Endothelial cell of umbilical vein (primary cell): ENCODE measurements at regions not wholly inside any gene's neighbourhood (a gene's known extent, or its start where the extent isn't known, plus 50 kb on each side); places are given as distances from the start of the nearest gene placed in this dataset.

ENCODE experiments used
- BruUV-seq: library from RNA; stranded (reverse); fragments of 400-500 nt; replicated peaks from 2 replicates; lab custom pipeline; 2021; lab: Mats Ljungman, UMichigan
- CTCF ChIA-PET: fragments of 300-600, 350-600 bp; sonication (Branson Sonifier 250); formaldehyde crosslinking; loops from one replicate; lab custom pipeline; 2021; ENCODE audit warnings: antibody characterized with exemption, inconsistent platforms; lab: Charles Lee
- POLR2A ChIA-PET: fragments of 300-600, 350-600 bp; sonication (Branson Sonifier 250); formaldehyde crosslinking; loops from one replicate; lab custom pipeline; 2021; ENCODE audit warnings: antibody characterized with exemption, inconsistent platforms; lab: Charles Lee
- DNase-seq: peaks from one replicate; pipeline ENCODE4 v3.0.0-alpha.2; 2011; ENCODE audit warnings: low read depth, low spot score
- FAIRE-seq: peaks from 2 replicates; lab custom pipeline; 2011; peaks lifted over from hg19 to GRCh38; lab: Jason Lieb, UNC
- H2AFZ ChIP-seq: 2 replicates; pipeline ENCODE4 v1.6.0; 2012; ENCODE audit warnings: low read depth, low read length, control low read depth, inconsistent platforms
- H3K27ac ChIP-seq: 2 replicates; pipeline ENCODE4 v1.5.1; 2011; ENCODE audit warnings: low read depth, mild to moderate bottlenecking, control low read depth, low read length, moderate library complexity; ENCODE audit not compliant: insufficient read depth
- H3K27me3 ChIP-seq, 2 experiments: 2 replicates each; pipeline versions ENCODE4 v1.6.0 to v1.6.1; 2011; ENCODE audit warnings: low read length in 2 of 2, mixed read lengths in 1 of 2; ENCODE audit not compliant: control insufficient read depth in 2 of 2, insufficient read depth in 2 of 2
- H3K36me3 ChIP-seq, 2 experiments: 2 replicates in 1 of 2; 3 replicates in 1 of 2; pipeline ENCODE4 v1.5.1; 2011; ENCODE audit warnings: low read length in 2 of 2, mild to moderate bottlenecking in 1 of 2, moderate library complexity in 1 of 2; ENCODE audit not compliant: control insufficient read depth in 2 of 2, insufficient read depth in 2 of 2; ENCODE audit errors: extremely low read depth in 1 of 2
- H3K4me1 ChIP-seq: 3 replicates; pipeline ENCODE4 v1.5.1; 2011; ENCODE audit warnings: mild to moderate bottlenecking, low read length; ENCODE audit not compliant: control insufficient read depth, insufficient read depth; ENCODE audit errors: extremely low read depth
- H3K4me2 ChIP-seq: 2 replicates; pipeline ENCODE4 v1.6.1; 2011; ENCODE audit warnings: low read length, control low read depth, mixed read lengths; ENCODE audit not compliant: insufficient read depth
- H3K4me3 ChIP-seq, 3 experiments: fragments of 200-600 bp in 1 of 3; sonication (generic), shearing (Covaris generic) in 1 of 3; replicated peaks in 1 of 3; 2 replicates each; pipeline ENCODE4 v1.5.1; 2011 to 2016; ENCODE audit warnings: control low read depth in 3 of 3, low read length in 3 of 3, mild to moderate bottlenecking in 2 of 3, inconsistent platforms in 1 of 3, low read depth in 1 of 3, moderate library complexity in 1 of 3; ENCODE audit not compliant: insufficient read depth in 1 of 3
- H3K79me2 ChIP-seq: 2 replicates; pipeline ENCODE4 v1.6.0; 2012; ENCODE audit warnings: low read length, inconsistent platforms; ENCODE audit not compliant: control insufficient read depth, insufficient read depth
- H3K9ac ChIP-seq: replicated peaks from 2 replicates; pipeline ENCODE3; 2011; ENCODE audit warnings: low read length, control low read depth; ENCODE audit not compliant: insufficient read depth; ENCODE audit errors: extremely low read depth
- H3K9me1 ChIP-seq: replicated peaks from 3 replicates; pipeline ENCODE4 v1.6.0; 2011; ENCODE audit warnings: mild to moderate bottlenecking, low read length; ENCODE audit not compliant: control insufficient read depth, insufficient read depth; ENCODE audit errors: extremely low read depth
- H3K9me3 ChIP-seq: replicated peaks from 2 replicates; pipeline ENCODE4 v1.5.1; 2012; ENCODE audit warnings: low read length, inconsistent platforms; ENCODE audit not compliant: control insufficient read depth, insufficient read depth
- H4K20me1 ChIP-seq: replicated peaks from 2 replicates; pipeline ENCODE3; 2011; ENCODE audit warnings: mild to moderate bottlenecking, low read length; ENCODE audit not compliant: control insufficient read depth, insufficient read depth; ENCODE audit errors: extremely low read depth
- EZH2 ChIP-seq: IDR thresholded peaks from 2 replicates; pipeline ENCODE4 v1.6.1; 2012; ENCODE audit warnings: borderline replicate concordance, low read depth, mild to moderate bottlenecking, moderate library complexity, low read length, inconsistent platforms; ENCODE audit not compliant: severe bottlenecking
- FOS ChIP-seq: IDR thresholded peaks from 2 replicates; pipeline ENCODE4 v1.6.1; 2011; ENCODE audit warnings: mild to moderate bottlenecking, low read length, moderate library complexity, borderline replicate concordance; ENCODE audit not compliant: insufficient read depth
- GATA2 ChIP-seq: IDR thresholded peaks from 2 replicates; pipeline ENCODE4 v1.7.0; 2011; ENCODE audit warnings: low read depth, mild to moderate bottlenecking, moderate library complexity, mixed read lengths, low read length; ENCODE audit not compliant: insufficient read length, insufficient read depth
- JUN ChIP-seq: IDR thresholded peaks from 2 replicates; pipeline ENCODE4 v1.6.1; 2011; ENCODE audit warnings: borderline replicate concordance, low read depth; ENCODE audit not compliant: insufficient read length, insufficient read depth
- MYC ChIP-seq: IDR thresholded peaks from one replicate; pipeline ENCODE4 v1.6.1; 2011; ENCODE audit warnings: mild to moderate bottlenecking, low read depth, low read length
- POLR2A ChIP-seq: IDR thresholded peaks from 2 replicates; pipeline ENCODE4 v1.6.1; 2012; ENCODE audit warnings: low read depth, mild to moderate bottlenecking, control low read depth, low read length
- POLR2AphosphoS5 ChIP-seq: IDR thresholded peaks from 2 replicates; pipeline ENCODE4 v1.6.1; 2012; ENCODE audit warnings: low read depth, mild to moderate bottlenecking, control low read depth, low read length, moderate library complexity; ENCODE audit not compliant: insufficient read depth
- dilution Hi-C: fragments of 300-500 bp; cut with MboI; formaldehyde crosslinking; loops from one replicate; pipeline ENCODE4 v1.15.0; 2019; ENCODE audit warnings: low sequenced_read_pairs; ENCODE audit not compliant: extremely low pct_ligation_motif_present
- intact Hi-C: fragments of 100-400 bp; cut with micrococcal nuclease; formaldehyde crosslinking; loops from one replicate; pipeline ENCODE4 v1.10.0; 2022
- TF ChIP-seq, protein P1 (sequence below), 2 donors: IDR thresholded peaks; 1 replicate in 1 of 2; 2 replicates in 1 of 2; pipeline ENCODE4 v1.5.1; 2011; ENCODE audit warnings: low read length in 2 of 2, mild to moderate bottlenecking in 2 of 2, moderate library complexity in 2 of 2, control low read depth in 1 of 2, inconsistent platforms in 1 of 2, low read depth in 1 of 2; ENCODE audit not compliant: insufficient read depth in 1 of 2; ENCODE audit errors: extremely low read depth in 1 of 2
- TF ChIP-seq, protein P2 (sequence below): IDR thresholded peaks from 2 replicates; pipeline ENCODE4 v1.6.1; 2011; ENCODE audit not compliant: insufficient read depth, insufficient read length

DNA sequence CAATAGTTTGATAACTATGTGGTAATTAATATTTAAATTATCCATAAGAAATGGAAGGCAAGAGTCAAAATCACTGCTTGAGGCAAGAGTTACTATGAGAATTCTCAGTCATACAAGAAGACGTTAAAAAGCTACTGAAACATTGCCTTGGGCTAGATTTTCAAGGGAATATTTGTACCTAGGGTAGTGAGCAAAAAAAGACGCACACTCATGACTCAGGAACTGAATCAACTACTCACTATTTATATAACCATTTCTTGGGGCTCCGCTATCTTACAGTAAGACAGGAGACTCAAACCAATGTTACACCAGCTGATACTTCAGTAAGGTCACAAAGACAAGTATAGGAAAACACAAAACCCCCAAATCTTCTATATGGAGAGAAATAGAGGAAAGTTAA, 151.5 kb upstream of the RNPC3 start:
- Histone ChIP-seq H2AFZ (no peak overlapping the region), H3K4me1 (no peaks in the 10 kb centered on the region), H4K20me1 (no peaks in the 10 kb centered on the region), H3K9me3 (no peaks in the 10 kb centered on the region), H3K9me1 (no peaks in the 10 kb centered on the region), H3K27ac (no peak overlapping the region), H3K4me3 (no peak overlapping the region), H3K9ac (no peak overlapping the region), H3K79me2 (no peaks in the 10 kb centered on the region), H3K27me3 (no peaks in the 10 kb centered on the region), H3K4me2 (no peak overlapping the region), H3K36me3 (no peaks in the 10 kb centered on the region)
- ChIA-PET CTCF (interaction anchor here (1.3 kb wide), 1 partner anchor 87 kb away, joined by 3 read pairs; no protein-coding TSS in a partner anchor), POLR2A (no interaction called here)
- no peak for DNase-seq
- FAIRE-seq: no peak
- intact Hi-C loops: no loop called here
- BruUV-seq: no TSS peak
- dilution Hi-C loops: no loop called here
- no peak for TF ChIP-seq GATA2

DNA sequence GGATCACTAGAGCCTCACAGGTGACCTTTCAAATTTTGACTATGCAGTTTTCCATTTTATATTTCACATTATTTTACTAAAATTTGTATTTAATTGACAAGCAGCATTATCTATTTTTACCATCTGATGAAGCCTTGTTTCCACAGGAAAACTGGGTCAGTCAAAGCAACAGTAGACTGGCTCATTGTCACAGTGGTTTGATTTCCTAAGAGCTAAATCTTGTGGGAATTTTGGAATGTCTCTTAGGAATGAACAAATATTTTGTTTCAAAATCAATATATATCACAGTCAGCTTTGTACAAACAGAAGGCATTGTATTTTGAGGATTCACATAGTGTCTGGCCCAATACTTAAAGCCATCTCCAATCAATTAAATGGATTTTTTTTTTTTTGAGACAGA, 152.6 kb upstream of the RNPC3 start:
- no peaks in the 10 kb centered on the region for H3K36me3 ChIP-seq
- no peak overlapping the region for H3K4me2 ChIP-seq
- no peak overlapping the region for H3K9ac ChIP-seq
- no peak overlapping the region for H2AFZ ChIP-seq
- dilution Hi-C loops (no loop called here), intact Hi-C loops (no loop called here)
- ChIA-PET POLR2A (no interaction called here), CTCF (no interaction called here)
- H3K79me2 ChIP-seq: no peaks in the 10 kb centered on the region
- H4K20me1 ChIP-seq: no peaks in the 10 kb centered on the region
- DNase-seq: no peak
- H3K4me1 ChIP-seq: no peaks in the 10 kb centered on the region
- TF ChIP-seq, protein P1, sequence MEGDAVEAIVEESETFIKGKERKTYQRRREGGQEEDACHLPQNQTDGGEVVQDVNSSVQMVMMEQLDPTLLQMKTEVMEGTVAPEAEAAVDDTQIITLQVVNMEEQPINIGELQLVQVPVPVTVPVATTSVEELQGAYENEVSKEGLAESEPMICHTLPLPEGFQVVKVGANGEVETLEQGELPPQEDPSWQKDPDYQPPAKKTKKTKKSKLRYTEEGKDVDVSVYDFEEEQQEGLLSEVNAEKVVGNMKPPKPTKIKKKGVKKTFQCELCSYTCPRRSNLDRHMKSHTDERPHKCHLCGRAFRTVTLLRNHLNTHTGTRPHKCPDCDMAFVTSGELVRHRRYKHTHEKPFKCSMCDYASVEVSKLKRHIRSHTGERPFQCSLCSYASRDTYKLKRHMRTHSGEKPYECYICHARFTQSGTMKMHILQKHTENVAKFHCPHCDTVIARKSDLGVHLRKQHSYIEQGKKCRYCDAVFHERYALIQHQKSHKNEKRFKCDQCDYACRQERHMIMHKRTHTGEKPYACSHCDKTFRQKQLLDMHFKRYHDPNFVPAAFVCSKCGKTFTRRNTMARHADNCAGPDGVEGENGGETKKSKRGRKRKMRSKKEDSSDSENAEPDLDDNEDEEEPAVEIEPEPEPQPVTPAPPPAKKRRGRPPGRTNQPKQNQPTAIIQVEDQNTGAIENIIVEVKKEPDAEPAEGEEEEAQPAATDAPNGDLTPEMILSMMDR (IDR thresholded peaks at IDR 0.05; ENCODE audit: extremely low read depth in 1 of 2, insufficient read depth in 1 of 2, low read depth in 1 of 2, low read length in 2 of 2): no peak
- TF ChIP-seq POLR2A (no peak), EZH2 (no peak), FOS (no peak), MYC (no peak), JUN (no peak), GATA2 (no peak), POLR2AphosphoS5 (no peak)
- TF ChIP-seq, protein P2, sequence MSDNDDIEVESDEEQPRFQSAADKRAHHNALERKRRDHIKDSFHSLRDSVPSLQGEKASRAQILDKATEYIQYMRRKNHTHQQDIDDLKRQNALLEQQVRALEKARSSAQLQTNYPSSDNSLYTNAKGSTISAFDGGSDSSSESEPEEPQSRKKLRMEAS: no peak
- no peak overlapping the region for H3K27ac ChIP-seq
- H3K4me3 ChIP-seq: no peak overlapping the region
- no peaks in the 10 kb centered on the region for H3K9me1 ChIP-seq
- H3K27me3 ChIP-seq: no peaks in the 10 kb centered on the region
- no peak for FAIRE-seq
- no peaks in the 10 kb centered on the region for H3K9me3 ChIP-seq
- no TSS peak for BruUV-seq
